ENCODE measurements at regions not wholly inside any gene's neighbourhood (a gene's known extent, or its start where the extent isn't known, plus 50 kb on each side); places are given as distances from the start of the nearest gene placed in this dataset.

GRCh38 chr19:29457413-29457812 lies 68.4 kb upstream of the VSTM2B start:
- H3K4me2 ChIP-seq (ENCODE audit: insufficient read depth, low read length) = no peak overlapping the region
- TF ChIP-seq EZH2 (IDR thresholded peaks at IDR 0.05; ENCODE audit: borderline replicate concordance, low read depth, low read length, severe bottlenecking) (no peak), CTCF (IDR thresholded peaks at IDR 0.05; ENCODE audit: borderline replicate concordance, extremely low read depth, low read length, poor library complexity, severe bottlenecking) (no peak)
- H3K4me1 ChIP-seq (ENCODE audit: insufficient read depth, low read length) = no peaks in the 10 kb centered on the region
- no peaks in the 10 kb centered on the region for H3K9me3 ChIP-seq (ENCODE audit: insufficient read depth, low read length, severe bottlenecking)
- H3K36me3 ChIP-seq (ENCODE audit: insufficient read depth, low read length) = no peaks in the 10 kb centered on the region
- no peaks in the 10 kb centered on the region for H3K79me2 ChIP-seq (ENCODE audit: insufficient read depth, low read length)
- no peaks in the 10 kb centered on the region for H3K27me3 ChIP-seq (ENCODE audit: insufficient read depth, low read length, poor library complexity)
- no peak for ATAC-seq (ENCODE audit: insufficient read depth, low read depth)
- H3K27ac ChIP-seq (ENCODE audit: low read length) = no peak overlapping the region
- no peak for DNase-seq
- H3K9ac ChIP-seq (ENCODE audit: low read depth, low read length) = no peak overlapping the region
- H3K4me3 ChIP-seq (ENCODE audit: low read depth in 1 of 2, low read length in 2 of 2) = no peak overlapping the region
- H4K20me1 ChIP-seq (ENCODE audit: insufficient read depth, low read length) = no peaks in the 10 kb centered on the region
- no peak overlapping the region for H2AFZ ChIP-seq (ENCODE audit: low read depth, low read length)

- peak; percentile 27 for DNase-seq
- Histone ChIP-seq H4K20me1 (ENCODE audit: insufficient read depth, low read length) (no peaks in the 10 kb centered on the region), H3K4me3 (ENCODE audit: low read depth in 1 of 2, low read length in 2 of 2) (no peak overlapping the region), H3K36me3 (ENCODE audit: insufficient read depth, low read length) (no peaks in the 10 kb centered on the region), H3K79me2 (ENCODE audit: insufficient read depth, low read length) (no peaks in the 10 kb centered on the region), H2AFZ (ENCODE audit: low read depth, low read length) (no peak overlapping the region), H3K27me3 (ENCODE audit: insufficient read depth, low read length, poor library complexity) (no peaks in the 10 kb centered on the region), H3K4me2 (ENCODE audit: insufficient read depth, low read length) (no peak overlapping the region), H3K9ac (ENCODE audit: low read depth, low read length) (no peak overlapping the region), H3K9me3 (ENCODE audit: insufficient read depth, low read length, severe bottlenecking) (peaks cover 8% of the 10 kb centered on the region), H3K4me1 (ENCODE audit: insufficient read depth, low read length) (no peaks in the 10 kb centered on the region), H3K27ac (ENCODE audit: low read length) (no peak overlapping the region)
- TF ChIP-seq EZH2 (IDR thresholded peaks at IDR 0.05; ENCODE audit: borderline replicate concordance, low read depth, low read length, severe bottlenecking) = no peak
- TF ChIP-seq CTCF (IDR thresholded peaks at IDR 0.05; ENCODE audit: borderline replicate concordance, extremely low read depth, low read length, poor library complexity, severe bottlenecking) = peak; percentile 63
- no peak for ATAC-seq (ENCODE audit: insufficient read depth, low read depth)
These were observed 57.9 kb upstream of the VSTM2B start for GRCh38 chr19:29467824-29468401.

GRCh38 chr19:29475469-29475868 lies 50.3 kb upstream of the VSTM2B start:
- Histone ChIP-seq H2AFZ (ENCODE audit: low read depth, low read length) (no peak overlapping the region), H4K20me1 (ENCODE audit: insufficient read depth, low read length) (no peaks in the 10 kb centered on the region), H3K79me2 (ENCODE audit: insufficient read depth, low read length) (no peaks in the 10 kb centered on the region), H3K27me3 (ENCODE audit: insufficient read depth, low read length, poor library complexity) (no peaks in the 10 kb centered on the region), H3K9me3 (ENCODE audit: insufficient read depth, low read length, severe bottlenecking) (peaks cover 8% of the 10 kb centered on the region), H3K4me3 (ENCODE audit: low read depth in 1 of 2, low read length in 2 of 2) (no peak overlapping the region), H3K4me1 (ENCODE audit: insufficient read depth, low read length) (no peaks in the 10 kb centered on the region), H3K27ac (ENCODE audit: low read length) (no peak overlapping the region), H3K4me2 (ENCODE audit: insufficient read depth, low read length) (no peak overlapping the region), H3K36me3 (ENCODE audit: insufficient read depth, low read length) (no peaks in the 10 kb centered on the region), H3K9ac (ENCODE audit: low read depth, low read length) (no peak overlapping the region)
- DNase-seq (no peak), ATAC-seq (ENCODE audit: insufficient read depth, low read depth) (no peak)
- TF ChIP-seq CTCF (IDR thresholded peaks at IDR 0.05; ENCODE audit: borderline replicate concordance, extremely low read depth, low read length, poor library complexity, severe bottlenecking) = no peak
- TF ChIP-seq EZH2 (IDR thresholded peaks at IDR 0.05; ENCODE audit: borderline replicate concordance, low read depth, low read length, severe bottlenecking) = no peak

Data from DND-41 (cell line).